Fibroblast of the conjunctiva (primary cell): ENCODE measurements at regions not wholly inside any gene's neighbourhood (a gene's known extent, or its start where the extent isn't known, plus 50 kb on each side); places are given as distances from the start of the nearest gene placed in this dataset.

Source experiments
- DNase-seq: peaks from one replicate; pipeline ENCODE4 v3.0.0-alpha.2; 2010; ENCODE audit warnings: low read depth

GRCh38 chr9:108675708-108676107 lies 180.1 kb downstream of the ACTL7B start:
- DNase-seq, result no peak

DNA sequence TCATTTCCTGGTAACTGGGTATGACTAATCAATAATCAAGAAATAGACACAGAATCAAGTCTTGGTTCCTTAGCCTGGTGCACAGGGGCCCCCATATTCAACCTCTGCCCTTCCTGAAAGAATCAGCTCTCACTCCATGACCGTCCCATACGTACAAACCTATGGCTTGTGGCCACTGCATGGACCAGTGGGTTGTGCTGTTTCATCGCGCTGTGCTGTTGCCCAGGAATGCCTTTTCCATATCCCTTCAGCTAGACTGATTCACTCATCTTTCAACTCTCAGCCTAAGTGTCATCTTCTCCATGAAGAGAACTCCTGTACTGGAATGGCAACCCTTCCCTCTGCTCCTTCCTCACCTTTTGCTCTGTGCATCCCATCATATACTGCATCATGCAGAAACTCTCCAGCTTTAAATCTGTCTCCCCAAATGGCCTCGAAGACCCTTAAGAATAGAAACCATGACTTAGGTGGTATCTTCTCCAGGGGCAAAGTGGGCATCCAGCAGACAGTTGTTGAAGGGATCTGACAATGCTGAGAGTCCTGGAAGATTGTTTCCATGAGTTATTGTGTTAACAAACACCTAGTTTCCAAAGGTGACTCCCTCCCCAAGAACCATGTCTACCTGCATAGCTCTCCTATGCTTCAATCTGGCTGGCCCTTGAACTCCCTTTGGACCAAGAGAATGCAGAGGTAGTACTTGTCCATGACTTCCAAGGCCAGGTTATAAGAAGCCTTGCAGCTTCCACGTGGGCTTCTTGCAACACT lies 180.8 kb downstream of the ACTL7B start:
- no peak for DNase-seq

DNA sequence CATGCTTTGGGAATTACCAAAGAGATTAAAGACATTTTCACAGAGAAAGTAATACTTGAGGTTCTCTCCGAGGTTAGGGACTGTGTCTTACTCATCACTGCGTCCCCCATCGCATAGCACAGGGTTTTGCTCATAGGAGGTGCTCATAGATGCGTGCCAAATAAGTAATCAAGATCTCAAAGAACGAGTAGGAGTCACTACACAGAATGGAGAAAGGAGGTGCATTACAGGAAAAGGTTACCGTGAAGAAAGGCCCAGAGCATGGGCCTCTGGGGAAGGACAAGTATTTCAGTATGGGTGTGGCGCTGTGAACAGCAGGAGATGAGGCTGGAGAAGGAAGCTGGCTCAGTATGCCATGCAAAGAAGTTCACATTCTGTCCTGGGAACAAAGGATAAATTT lies 182.4 kb downstream of the ACTL7B start:
- DNase-seq, result no peak

DNA sequence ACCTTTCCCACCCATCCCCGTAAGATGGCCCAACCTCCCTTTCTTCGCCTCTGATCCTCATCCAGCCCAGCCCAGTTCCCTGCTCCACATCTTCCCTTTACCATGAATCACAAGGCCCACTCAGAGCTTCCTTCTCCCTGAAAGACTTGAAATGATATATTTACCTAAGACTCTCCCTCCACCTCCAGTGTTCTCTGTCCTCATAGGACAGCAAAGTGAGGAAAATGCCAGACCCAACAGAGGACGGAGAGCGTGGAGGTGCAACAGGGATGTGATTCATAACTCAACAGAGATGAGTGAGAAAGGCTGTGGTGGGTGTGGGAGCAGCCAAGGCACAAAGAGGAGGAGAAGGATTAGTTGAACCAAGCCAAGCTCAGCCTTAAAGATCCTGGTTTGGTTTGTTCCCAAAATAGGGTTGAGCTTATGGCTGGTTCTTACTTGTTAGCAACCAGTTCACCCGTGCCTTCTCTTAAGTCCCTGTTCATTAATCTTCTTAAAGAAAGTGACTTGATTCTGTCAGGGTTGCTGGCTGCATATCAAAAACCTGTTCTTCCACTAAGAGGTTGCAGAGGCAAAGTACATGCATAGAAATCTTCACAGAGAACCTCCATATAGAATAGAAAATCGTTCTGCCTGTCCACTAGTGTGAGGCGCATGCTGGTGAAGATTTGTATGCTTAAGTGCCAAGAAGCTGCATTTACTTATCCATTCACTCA lies 183.2 kb downstream of the ACTL7B start:
- DNase-seq, result no peak

- DNase-seq, result peak; percentile 36
Measured at GRCh38 chr9:108671794-108672193, 184.0 kb downstream of the ACTL7B start.

- peak; percentile 5 for DNase-seq
Measured at GRCh38 chr9:108671176-108671575, 184.6 kb downstream of the ACTL7B start.

GRCh38 chr9:108668938-108669335 lies 186.8 kb downstream of the ACTL7B start:
- DNase-seq, result no peak

- no peak for DNase-seq
Measured at GRCh38 chr9:108668191-108668937, 187.4 kb downstream of the ACTL7B start.

GRCh38 chr9:108666240-108666784 lies 189.5 kb downstream of the ACTL7B start:
- peak; percentile 6 for DNase-seq

DNA sequence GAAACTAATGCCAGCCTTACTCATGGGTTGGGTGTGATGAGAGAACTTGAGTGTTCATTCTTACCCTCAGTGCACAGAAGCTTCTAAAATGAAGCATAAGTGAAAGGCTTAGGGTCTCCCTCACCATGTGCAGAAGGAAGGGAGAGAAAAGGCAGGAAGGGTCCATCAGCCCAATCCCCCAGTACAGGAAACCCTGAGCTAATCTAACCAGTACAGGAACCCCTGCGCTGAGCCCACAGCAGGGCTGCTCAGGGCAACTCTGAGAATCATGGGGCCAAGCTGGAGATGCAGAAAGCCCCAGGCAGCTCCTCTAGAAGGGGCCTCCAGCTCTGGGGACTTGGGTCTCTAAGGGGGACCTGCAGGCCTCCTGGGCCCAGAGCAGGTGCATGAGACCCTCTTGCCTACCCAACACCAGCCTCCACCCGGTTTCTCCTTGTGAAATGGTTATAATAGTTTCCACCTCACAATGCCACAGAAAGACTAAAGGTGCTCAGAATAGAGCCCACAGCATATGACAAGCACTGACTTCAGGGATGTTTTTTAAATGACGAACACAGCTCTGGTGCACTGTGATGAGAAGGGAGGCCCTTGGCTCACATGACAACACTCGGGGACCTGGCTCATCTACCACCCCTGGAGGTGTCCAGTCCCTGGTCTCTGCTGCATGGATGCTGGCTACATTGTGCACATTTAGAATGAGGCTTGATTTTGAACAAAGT lies 190.1 kb downstream of the ACTL7B start:
- DNase-seq, result no peak

DNA sequence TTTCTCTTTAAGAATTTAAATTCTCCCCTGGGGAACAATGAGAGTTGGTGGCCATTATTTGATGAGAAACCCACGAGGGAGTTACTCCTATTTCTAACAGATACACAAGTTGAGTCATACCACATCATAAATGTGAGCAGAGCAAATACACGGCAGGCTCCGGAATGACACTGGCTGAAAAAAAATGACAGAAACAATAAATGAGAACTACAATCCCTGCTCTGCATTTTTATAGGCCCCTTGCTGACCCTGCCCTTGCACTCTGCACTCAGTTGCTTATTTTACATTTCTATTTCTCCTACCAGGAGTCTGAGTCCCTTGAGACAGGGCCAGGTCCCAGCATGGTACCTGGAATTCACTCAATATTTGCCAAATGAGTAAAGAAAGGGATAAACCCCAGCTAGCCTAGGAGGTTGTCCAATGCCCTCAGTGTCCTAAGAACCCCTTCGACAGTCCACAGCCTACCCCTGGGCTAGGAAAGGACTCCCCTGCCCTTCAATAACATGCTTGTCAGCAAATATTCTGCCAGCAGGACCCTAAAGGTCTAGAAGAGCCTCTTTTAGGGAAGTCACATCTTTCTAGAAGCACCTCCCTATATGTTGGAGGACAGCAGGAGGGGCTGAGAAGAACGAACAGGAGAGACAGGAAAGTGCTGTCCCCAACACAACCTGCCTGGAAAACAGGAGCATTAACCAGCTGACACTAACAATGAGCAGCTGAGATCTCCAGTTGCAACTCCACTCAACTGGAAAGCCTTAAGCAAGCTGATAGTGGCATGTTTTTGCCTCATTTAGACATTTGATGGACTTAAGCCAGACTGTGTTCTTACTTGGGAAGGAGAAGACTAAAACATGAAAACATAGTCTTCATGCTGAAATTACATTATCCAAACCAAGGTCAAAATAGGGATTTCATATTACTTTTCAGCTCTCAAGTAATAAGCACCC lies 191.2 kb downstream of the ACTL7B start:
- no peak for DNase-seq

- no peak for DNase-seq
Measured at GRCh38 chr9:108663422-108663821, 192.4 kb downstream of the ACTL7B start.

- no peak for DNase-seq
Measured at GRCh38 chr9:108662956-108663355, 192.8 kb downstream of the ACTL7B start.

- DNase-seq, result no peak
Measured at GRCh38 chr9:108662091-108662875, 193.5 kb downstream of the ACTL7B start.

GRCh38 chr9:108656566-108656965 lies 199.2 kb downstream of the ACTL7B start:
- no peak for DNase-seq

DNA sequence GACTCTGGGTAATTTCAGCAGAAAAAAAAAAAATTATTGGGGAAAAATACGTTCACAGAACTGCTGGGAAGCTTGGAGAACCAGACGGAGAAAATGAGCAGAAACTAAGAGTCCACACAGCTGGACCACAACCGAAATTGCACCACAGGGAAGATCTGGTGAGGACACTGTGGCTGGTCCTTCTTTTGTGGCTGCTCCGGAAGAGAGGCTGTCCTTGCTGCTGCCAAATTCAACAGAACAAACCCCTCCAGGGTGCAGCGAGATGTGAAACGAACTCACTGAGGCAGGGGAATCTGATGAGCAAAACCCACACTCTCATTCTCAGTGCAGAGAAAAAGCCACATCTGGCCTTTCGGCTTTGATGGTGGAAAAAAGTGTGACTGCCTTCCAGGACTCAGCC lies 200.0 kb downstream of the ACTL7B start:
- DNase-seq, result no peak

DNA sequence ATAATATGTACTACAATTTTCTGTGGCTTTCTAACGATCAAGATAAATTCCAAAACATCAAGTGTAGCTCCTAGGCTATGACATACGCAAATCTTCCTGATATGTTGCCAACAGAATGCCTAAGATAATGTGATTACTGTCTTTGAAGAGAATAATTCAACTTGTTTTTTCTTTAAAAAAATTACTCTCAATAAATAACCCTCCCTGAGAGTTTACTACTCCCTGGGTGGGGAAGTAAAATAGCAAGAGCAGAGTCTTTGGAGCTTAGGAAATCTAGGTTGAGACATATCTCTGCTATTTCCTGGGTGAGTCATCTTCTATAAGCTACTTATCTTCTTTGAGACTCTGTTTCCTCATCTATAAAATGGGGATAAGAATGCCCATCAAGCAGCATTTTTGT lies 201.2 kb downstream of the ACTL7B start:
- no peak for DNase-seq

GRCh38 chr9:108652851-108653250 lies 202.9 kb downstream of the ACTL7B start:
- no peak for DNase-seq

- DNase-seq, result no peak
Measured at GRCh38 chr9:108650826-108651225, 205.0 kb downstream of the ACTL7B start.

DNA sequence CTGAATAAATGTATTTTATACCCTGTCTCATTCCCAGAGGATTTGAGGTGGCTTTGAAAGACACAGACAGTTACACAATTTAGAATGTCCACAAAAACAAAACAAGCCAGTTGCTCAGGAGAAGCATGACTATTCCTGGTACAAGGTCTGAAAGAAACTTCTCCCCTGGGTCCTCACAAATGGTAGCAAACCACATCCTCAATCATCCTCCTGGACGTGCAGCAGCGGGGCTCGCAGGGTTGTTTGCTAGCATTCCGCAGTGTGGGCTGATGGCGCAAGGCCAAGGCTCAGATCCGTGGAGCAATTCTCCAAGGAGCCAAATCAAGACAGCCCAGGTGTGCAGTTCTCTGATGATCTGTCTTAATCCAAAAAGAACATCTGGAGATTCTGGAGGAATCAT lies 210.3 kb downstream of the ACTL7B start:
- no peak for DNase-seq
